ENCODE measurements at regions not wholly inside any gene's neighbourhood (a gene's known extent, or its start where the extent isn't known, plus 50 kb on each side); places are given as distances from the start of the nearest gene placed in this dataset.
"Not testable (repeated sequence)": the region's sequence is repeated elsewhere in the genome, so short reads cannot be mapped to it uniquely, and the experiment has no call there.

DNA sequence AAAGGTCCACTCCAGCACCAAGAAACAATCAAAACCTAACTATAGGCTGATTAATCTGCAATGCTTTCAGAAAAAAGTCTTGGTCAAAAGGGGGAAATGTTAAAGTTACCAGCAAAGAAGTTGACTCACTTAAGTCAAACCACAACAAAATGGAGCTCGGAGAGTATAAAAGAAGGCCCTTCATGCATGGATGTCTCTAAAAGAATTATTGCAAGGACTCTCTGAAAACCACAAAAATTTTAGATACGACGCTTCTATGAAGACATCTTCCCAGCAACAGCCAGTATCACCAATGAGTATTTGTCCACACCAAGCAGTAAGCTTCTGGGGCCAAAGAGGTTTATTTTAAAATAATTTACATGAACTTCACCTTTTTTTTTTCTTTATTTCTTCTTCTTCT lies 1327.4 kb upstream of the CDH18 start:
- DNase-seq = not testable (repeated sequence)

DNA sequence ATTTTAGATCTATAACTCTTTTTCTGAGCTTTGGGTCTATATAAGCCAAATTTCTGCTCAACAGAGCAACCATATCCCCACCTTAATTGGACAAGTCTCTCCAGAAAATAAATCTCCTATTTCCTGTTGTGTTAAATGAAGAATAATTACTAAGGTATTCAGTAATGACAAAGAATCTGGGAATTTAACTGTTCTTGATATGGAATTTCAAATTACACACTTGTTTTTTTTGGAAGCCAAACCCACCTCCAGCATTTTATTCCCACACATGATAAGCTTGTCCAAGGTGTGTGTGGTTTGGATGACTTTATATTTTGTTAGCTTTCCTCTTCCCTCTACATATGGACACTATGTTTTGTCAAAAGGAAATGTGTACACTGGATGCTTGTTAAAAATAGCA lies 1313.2 kb upstream of the CDH18 start:
- not testable (repeated sequence) for DNase-seq

DNA sequence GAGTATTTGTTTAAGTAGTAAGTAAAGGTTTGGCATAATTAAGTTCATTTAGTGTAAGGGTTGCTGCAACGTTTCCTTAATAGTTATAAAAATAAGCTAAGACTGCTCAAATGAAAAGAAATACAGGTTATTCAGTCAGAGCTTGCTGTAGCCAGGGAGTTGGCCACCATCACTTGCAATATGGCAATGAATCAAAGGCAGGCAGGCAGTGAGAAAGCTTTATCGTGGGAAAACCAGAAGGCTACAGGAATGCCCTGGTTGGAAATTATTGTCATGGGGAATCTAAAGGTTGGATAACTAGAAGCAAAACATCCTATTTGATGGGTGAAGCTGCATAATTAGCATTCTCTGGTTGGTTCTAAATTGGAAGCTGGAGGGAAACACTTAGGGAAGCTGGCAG lies 1286.4 kb upstream of the CDH18 start:
- DNase-seq = not testable (repeated sequence)

DNA sequence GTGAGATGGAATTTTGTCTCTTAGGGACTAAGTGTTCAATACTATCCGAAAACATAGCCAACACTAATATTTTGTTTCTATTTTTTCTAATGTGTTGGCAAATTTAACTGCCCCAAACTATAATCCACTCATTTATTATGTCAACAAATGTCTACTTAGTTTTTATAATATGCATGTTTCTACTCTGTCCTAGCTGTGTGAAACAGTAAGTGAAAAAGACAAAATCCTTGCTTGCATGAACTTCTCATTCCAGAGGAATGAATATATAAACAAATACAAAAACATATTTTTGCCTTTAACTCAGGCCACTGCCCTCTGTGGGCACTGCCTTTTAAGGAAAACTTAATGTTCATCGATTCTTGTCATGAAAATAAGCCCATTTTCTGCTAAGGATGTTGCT lies 1275.4 kb upstream of the CDH18 start:
- no peak for DNase-seq

DNA sequence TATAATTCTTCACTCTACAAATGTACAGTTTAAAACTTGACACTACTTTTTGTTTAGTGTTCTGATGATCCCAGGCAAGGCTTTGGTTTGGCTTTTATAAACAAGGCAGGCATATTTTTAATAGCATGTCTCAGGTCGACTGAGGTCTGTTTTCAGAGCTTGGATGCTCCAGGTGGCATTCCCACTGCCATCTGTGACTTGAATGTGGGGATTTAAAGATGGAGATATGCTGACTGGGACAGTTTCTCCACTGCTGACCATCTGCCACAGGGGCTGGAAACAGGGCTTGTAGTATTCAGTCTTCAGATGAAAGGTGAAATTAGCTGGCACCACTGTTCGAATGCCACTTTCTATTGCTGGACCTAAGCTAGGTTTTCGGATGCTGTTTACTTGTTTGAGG lies 1266.2 kb upstream of the CDH18 start:
- no peak for DNase-seq

DNA sequence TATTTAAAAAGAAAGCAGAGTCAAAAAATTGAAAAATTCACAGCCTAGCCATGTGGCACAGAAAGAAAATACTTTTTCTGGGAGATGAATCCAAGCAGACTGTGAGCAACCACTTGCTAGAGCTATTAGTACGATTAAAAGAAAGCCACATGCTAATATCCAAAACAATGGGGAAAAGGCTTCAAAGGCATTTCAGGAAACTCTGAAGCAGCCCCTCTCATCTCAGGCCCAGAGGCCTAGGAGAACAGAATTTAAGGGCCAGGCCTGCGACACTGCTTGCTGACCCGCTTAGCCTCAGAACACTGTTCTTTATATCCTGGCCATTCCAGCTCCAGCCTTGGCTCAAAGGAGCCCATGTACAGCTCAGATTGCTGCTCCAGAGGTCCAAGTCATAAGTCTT lies 1257.0 kb upstream of the CDH18 start:
- no peak for DNase-seq

DNA sequence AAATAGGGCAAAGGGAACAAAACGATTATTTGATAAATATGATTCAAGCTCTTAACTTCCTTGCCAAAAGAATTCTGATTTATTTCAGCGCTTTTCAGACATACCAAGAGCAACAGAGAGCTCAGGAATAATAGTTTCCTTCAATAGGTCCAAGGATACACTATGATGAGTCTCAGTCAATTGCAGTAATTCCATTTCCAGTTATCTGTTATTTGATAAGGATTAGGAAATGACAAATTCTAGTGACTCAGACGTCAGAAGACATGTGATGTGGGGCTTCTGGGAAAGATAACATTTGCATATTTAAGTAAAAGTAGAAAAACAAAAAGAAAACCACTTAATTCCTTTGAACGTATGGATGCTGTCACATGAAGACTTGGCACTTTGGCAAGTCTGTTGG lies 1250.8 kb upstream of the CDH18 start:
- no peak for DNase-seq

DNA sequence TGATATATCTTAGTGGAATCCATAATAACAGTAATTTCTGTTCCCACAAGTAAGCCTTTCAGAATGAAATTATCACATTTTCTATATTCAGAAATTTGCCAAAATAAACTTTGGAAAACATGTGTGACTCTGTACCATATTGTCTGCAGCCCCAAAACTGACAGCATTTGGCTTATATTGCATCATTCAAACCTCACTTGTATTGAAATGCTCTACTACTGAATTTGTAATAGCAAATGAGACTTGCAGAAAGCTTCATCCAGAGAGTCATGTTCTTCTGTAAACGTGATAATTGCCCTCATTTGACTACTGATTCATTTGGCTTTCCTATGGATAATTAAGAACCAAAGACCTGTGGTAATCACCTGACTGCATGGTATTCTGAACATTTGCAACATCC lies 1249.5 kb upstream of the CDH18 start:
- no peak for DNase-seq

DNA sequence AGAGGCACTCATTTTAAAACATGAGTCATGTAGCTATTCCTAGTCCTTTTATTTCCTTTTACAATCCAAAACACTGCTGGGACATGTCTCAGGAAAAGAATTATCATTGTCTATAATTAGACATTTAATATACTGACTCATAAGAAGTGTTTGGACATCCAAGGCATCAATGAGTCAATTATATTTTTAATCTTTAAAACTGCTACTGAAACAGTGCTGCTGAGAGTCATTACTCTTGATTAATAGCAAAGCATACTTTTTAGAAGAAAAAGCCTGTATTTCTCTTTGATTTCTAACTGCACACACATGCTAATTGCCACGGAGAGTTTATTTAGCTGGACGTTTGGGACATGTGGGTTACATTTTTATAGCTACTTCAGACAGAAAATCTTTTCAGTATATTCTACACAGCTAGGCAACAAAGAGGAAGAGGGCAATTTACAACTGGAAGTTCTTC lies 1249.0 kb upstream of the CDH18 start:
- DNase-seq = no peak

DNA sequence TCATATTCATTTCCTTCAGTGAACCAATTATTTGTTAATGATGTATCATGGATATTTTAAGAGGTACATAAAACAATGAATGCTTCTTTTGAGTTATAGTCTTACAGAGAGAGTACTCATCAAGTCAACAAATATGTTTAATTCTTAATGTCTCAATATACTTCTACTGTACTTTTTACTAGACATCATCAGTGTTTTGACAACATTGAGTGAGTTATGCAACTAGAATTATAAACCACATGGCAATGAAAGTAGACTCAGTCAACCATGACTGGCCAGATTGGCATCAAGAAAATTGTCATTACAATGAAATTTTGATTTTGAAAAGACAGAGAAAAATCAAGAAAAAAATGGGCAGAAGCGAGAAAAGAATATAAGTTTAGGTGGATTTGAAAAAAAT lies 1248.1 kb upstream of the CDH18 start:
- DNase-seq = no peak

DNA sequence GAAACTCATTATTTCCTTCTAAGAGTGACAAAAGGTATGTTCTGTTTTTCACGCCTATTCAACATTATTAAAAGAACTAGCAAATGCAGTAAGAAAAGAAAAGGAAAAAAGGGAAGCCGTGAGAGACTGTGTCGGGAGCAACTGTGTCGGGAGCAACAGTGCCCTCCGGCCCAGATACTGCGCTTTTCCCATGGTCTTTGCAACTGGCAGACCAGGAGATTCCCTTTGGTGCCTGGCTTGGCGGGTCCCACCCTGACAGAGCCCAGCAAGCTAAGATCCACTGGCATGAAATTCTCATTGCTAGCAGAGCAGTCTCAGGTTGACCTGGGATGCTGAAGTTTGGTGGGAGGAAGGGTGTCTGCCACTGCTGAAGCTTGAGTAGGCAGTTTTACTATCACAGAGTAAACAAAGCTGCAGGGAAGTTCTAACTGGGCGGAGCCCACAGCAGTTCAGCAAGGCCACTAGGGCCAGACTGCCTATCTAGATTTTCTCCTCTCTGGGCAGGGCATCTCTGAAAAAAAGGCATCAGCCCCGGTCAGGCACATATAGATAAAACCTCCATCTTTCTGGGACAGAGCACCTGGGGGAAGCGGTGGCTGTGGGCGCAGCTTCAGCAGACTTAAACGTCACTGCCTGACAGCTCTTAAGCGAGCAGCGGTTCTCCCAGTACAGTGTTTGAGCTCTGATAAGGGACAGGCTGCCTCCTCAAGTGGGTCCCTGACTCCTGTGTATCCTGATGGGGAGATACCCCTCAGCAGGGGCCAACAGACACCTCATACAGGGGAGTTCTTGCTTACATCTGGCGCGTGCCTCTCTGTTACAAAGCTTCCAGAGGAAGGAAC lies 1237.4 kb upstream of the CDH18 start:
- no peak for DNase-seq

DNA sequence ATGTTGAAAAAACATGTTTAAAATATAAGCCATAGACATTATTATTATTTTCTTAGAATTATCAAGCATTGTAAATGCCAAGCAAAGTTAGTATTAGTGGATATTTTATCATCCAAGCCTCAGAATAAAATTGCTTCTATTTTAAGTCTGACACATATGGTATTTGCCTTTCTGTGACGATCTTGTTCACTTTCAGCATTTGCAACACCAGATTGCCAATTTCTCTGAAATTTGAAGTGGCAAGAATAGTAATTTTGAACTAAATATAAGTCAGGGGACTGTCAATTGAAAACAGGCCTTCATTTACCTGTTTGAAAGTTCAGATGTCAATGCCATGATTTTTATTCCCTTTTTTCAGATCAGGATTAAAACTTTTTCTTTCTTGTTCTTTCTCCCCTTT lies 1233.6 kb upstream of the CDH18 start:
- no peak for DNase-seq

DNA sequence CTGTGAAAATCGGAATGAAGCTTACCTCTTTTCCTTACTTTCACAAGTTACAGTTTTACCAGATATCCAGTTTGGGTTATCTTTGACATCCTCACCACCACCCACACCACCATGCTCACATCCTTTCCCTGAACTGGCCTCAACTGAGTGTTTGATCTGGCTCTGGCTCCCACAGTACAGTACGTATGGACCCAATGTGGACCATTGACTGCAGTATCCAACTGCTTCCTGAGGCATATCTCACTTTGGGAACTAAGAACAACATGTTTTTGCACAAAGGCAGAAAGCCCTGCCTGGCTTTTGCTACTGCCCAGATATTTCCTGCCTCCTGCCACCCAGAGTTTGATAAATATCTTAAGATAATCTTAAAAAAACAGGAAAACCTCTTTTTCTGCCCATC lies 1232.0 kb upstream of the CDH18 start:
- DNase-seq = no peak

DNA sequence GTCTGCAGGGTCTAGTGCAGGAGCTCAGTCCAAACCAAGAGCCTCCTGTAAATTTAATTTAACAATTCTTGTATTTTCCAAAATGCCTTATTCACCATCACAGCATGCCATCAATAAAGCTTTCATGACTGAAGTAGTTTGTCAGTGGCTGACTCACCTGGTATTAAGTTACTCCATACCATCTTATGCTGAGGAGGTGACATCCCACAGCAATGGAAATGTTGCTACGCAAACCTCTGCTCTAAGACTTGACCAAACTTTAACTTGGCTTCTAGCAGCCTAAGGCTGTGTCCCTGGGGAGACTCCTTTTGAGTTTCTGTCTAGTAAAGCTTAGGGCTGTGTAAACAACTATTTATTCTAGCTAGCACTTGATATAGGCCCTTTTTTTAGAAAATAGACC lies 1231.3 kb upstream of the CDH18 start:
- no peak for DNase-seq

DNA sequence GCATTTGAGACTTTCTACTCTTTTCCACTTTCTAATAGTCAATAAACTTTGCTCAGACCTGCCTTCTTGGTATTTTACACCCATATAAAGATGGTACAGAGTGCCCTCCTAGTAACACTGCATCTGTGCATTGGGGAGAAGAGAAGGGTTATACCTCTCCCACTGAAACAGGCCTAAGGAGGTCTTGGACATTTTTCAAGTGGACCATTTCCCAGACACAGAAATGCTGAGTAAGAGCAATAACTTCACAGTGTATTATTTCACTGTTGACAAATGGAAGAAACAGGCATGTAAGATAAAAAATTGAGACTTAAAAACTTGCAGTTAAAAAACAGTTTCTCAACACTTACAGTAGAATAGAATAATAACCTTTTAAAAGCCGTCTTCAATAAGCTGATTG lies 1224.0 kb upstream of the CDH18 start:
- no peak for DNase-seq

DNA sequence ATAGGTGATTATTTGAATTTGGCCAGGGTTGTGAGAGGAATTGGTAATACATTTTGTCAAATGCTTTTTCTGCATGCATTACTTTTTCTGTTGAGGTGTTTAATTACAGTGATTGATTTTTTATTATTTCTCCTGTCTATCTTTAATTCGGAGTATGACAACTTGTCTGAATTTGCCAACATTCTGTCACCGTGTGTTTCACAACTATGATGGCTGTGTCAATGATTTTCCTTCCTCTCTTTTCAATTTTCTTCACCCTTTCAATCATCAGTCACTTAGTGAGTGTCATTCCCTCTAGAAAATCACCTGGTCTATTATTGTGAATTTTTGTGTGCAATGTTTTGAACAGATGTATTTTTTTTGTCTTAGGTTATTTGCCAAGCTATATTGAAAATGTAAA lies 1221.4 kb upstream of the CDH18 start:
- no peak for DNase-seq

DNA sequence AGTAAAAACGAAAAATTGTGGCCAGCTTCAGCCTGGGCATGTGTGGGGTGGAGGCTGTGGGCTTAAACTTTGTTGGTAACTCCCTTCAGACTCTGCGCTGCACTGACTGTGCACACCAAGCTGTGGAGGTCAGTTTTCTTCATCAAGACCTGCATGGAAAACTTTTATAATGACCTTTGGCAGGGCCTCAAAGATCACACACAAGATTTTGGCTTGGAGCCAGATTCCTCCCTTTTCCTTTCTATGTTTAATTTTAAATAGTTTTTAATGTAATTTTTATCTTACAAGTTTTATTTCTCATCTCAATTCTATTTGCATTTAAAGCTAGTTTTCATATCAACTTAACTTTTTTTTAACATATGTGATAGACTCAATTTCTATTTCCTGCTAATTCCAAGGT lies 1211.1 kb upstream of the CDH18 start:
- no peak for DNase-seq

DNA sequence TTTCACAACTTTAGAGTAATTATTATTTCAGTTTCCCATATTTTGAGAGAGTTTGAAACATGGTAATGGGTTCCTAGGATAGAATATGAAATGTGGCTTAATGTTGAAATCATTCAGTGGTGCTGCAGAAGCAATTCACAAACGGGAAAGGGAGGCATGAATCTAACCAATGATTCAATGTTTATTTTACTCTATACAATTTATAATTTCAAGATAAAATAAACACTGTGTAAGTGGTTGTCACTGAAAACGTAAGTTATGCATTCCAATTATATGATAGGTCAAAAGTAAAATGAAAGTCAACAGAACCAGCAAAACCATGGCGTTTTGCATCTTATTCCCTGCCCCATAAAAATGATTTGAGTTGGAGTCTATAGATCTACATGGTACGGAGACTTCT lies 1207.1 kb upstream of the CDH18 start:
- no peak for DNase-seq

DNA sequence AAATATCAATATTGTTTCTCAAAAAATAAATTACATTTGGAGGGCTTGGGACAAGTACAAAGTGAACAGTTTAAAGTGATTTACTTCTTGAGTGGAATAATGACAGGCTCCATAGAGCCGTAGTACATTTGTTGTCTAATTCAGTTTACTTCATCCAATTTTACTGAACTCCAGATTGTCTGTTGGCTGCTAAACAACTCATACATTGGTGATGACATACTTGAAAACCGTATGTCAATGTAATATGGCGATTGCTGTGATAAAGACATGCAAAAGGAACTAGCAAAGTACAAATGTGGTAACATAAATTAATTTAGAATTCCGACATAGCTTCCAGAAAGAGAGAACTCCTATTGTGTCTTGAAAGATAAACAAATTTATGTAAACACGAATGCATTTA lies 1197.5 kb upstream of the CDH18 start:
- DNase-seq = no peak

DNA sequence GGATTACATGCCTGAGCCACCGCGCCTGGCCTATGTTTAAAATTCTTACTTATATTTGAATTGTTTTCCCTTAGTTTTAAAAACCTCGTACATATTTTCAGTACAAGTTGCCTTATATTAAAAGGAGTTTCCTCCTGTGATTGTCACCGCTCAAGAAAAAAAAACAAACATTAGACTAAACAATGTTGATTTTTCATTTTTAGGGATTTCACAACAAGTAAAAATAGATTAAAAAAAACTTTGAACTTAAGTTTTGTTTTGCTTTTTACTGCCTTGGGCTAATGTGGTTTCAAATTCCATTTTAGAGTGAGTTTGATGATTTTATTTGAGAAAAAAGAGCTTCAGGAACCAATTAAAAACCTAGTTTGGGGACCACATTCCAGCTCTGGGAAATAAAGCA lies 1196.6 kb upstream of the CDH18 start:
- DNase-seq = no peak

DNA sequence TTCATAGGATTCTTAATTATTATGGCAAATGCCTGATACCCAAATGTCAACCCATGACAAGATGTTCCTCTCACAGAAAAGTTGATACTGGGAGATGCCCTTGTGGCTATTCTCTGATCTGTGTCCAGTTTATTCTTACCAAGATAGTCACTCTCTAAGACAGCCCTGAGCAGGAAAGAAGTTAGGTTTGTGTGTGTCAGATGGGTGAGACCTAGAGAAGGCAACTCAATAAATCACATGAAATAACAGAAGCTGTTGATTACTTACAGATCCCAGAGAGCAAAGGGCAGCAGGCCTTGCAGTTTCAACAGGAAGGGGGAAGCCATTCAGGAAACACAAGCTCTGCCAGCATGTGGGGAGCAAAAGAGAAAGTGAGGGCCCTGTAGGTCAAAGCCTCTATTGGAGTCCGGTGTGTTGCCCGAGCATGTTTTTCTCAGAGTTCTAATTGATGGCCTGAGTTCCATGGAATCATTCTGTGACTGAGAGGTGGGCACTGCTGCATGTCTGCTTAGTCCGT lies 1193.7 kb upstream of the CDH18 start:
- DNase-seq = no peak

DNA sequence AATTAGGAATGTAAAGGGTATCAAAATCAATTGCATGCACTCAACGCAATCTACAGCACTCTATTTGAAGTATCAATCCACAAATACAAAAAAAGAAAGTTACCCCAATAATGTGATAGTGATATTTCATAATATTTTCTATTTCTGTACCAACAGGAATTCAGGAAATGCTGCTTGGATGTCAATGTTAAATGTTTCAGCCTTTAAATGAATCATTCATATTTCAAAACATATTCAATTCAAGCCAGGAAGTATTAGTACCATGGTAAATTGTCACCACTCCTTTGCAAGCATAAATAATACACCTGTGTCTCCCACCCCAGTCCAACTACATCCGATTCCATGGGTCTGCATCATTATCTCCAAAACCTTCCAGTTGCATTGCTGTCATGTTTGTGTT lies 1185.5 kb upstream of the CDH18 start:
- no peak for DNase-seq

DNA sequence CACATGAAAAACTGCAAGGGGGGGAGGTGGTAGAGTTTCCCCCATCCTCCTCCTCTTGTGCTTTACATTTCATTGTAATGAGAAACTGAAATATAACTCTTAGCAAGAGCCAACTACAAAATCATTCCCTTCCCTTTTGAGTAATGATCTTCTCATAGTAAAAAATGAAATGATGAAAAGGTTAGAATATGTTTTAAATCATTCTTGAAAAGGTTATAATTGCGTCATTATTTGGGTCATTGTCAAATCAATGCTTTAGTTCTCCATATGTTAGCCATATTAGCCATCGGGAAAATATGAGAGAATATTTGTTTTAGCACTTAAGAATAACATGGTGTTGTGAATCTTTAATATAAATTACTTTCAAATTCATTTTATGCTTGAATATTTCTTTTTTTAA lies 1185.0 kb upstream of the CDH18 start:
- no peak for DNase-seq

DNA sequence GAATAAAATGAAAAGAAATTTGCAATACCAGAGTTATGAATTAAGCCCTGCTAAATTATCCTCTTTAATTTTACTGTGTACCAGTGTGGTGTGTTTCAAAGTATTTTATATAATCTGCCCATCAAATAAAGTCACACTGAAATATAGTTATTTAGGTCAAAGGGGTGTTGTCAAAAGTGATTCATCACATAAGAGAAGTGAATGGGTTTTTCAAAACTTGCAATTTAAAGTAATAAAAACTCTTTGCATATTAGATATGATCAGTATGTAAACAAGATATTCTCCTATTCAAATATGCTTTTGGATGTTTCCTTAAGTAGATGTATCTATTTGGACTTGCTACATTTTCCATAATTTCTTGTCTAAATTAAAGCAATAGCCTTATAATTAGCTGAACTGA lies 1183.0 kb upstream of the CDH18 start:
- no peak for DNase-seq

DNA sequence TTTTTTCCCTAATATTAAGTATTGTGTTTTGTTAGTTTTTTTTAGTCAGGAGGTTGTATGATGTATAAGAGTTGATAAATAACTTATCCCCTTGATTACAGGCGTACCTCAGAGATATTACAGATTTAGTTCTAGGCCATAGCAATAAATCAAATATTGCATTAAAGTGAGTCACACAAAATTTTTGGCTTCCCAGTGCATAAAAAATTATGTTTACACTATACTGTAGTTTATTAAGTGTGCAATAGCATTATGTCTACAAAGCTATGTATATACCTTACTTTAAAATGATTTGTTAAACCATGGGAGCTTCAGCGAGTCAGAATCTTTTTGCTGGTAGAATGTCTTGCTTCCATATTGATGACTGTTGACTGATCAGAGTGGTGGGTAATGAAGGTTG lies 1180.6 kb upstream of the CDH18 start:
- no peak for DNase-seq
